HT1080 (cell line): ENCODE measurements at regions not wholly inside any gene's neighbourhood (a gene's known extent, or its start where the extent isn't known, plus 50 kb on each side); places are given as distances from the start of the nearest gene placed in this dataset.
"Not testable (repeated sequence)": the region's sequence is repeated elsewhere in the genome, so short reads cannot be mapped to it uniquely, and the experiment has no call there.

ENCODE experiments used
- DNase-seq: peaks from one replicate; pipeline ENCODE4 v3.0.0-alpha.2; 2015; ENCODE audit warnings: low read depth

GRCh38 chr7:112937651-112938415 is 147.6 kb upstream of the TMEM168 start:
- DNase-seq: no peak

GRCh38 chr7:112933598-112933997 is 143.4 kb upstream of the TMEM168 start:
- no peak for DNase-seq

GRCh38 chr7:112930787-112931186 is 140.6 kb upstream of the TMEM168 start:
- no peak for DNase-seq

GRCh38 chr7:112929421-112929820 is 139.2 kb upstream of the TMEM168 start:
- no peak for DNase-seq

- DNase-seq: no peak
Measured at GRCh38 chr7:112926018-112926417, 135.8 kb upstream of the TMEM168 start.

GRCh38 chr7:112922546-112922945 is 132.4 kb upstream of the TMEM168 start:
- DNase-seq: not testable (repeated sequence)

GRCh38 chr7:112916431-112916830 is 126.2 kb upstream of the TMEM168 start:
- DNase-seq: not testable (repeated sequence)

- DNase-seq: no peak
Measured at GRCh38 chr7:112908086-112908485, 117.9 kb upstream of the TMEM168 start.

- no peak for DNase-seq
Measured at GRCh38 chr7:112907658-112908057, 117.5 kb upstream of the TMEM168 start.

GRCh38 chr7:112905950-112906349 is 115.8 kb upstream of the TMEM168 start:
- DNase-seq: no peak

GRCh38 chr7:112905413-112905812 is 115.2 kb upstream of the TMEM168 start:
- no peak for DNase-seq

GRCh38 chr7:112898432-112899290 is 108.5 kb upstream of the TMEM168 start:
- DNase-seq: peak; percentile 56

GRCh38 chr7:112897839-112898431 is 107.7 kb upstream of the TMEM168 start:
- no peak for DNase-seq

GRCh38 chr7:112896026-112896601 is 105.9 kb upstream of the TMEM168 start:
- no peak for DNase-seq

- DNase-seq: peak; percentile 65
Measured at GRCh38 chr7:112892263-112892662, 102.1 kb upstream of the TMEM168 start.

GRCh38 chr7:112891698-112892097 is 101.5 kb upstream of the TMEM168 start:
- no peak for DNase-seq

- no peak for DNase-seq
Measured at GRCh38 chr7:112889834-112890438, 99.7 kb upstream of the TMEM168 start.

- DNase-seq: no peak
Measured at GRCh38 chr7:112889268-112889667, 99.1 kb upstream of the TMEM168 start.

GRCh38 chr7:112888781-112889180 is 98.6 kb upstream of the TMEM168 start:
- no peak for DNase-seq

- no peak for DNase-seq
Measured at GRCh38 chr7:112887976-112888375, 97.8 kb upstream of the TMEM168 start.

GRCh38 chr7:112887337-112887736 is 97.1 kb upstream of the TMEM168 start:
- no peak for DNase-seq
